ENCODE measurements at regions not wholly inside any gene's neighbourhood (a gene's known extent, or its start where the extent isn't known, plus 50 kb on each side); places are given as distances from the start of the nearest gene placed in this dataset.

GRCh38 chr5:89513299-89514044, 630.5 kb upstream of the MEF2C start:
- no peak for DNase-seq (ENCODE audit: low read depth in 3 of 3, low spot score in 2 of 3)

- DNase-seq (ENCODE audit: low read depth in 3 of 3, low spot score in 2 of 3), result no peak
Observed at GRCh38 chr5:89504051-89504450, 621.1 kb upstream of the MEF2C start.

GRCh38 chr5:89499787-89500186, 616.8 kb upstream of the MEF2C start:
- DNase-seq (ENCODE audit: low read depth in 3 of 3, low spot score in 2 of 3), result no peak

GRCh38 chr5:89498699-89499098, 615.7 kb upstream of the MEF2C start:
- no peak for DNase-seq (ENCODE audit: low read depth in 3 of 3, low spot score in 2 of 3)

- no peak for DNase-seq (ENCODE audit: low read depth in 3 of 3, low spot score in 2 of 3)
Observed at GRCh38 chr5:89493414-89493813, 610.4 kb upstream of the MEF2C start.

- no peak for DNase-seq (ENCODE audit: low read depth in 3 of 3, low spot score in 2 of 3)
Observed at GRCh38 chr5:89484962-89485361, 602.0 kb upstream of the MEF2C start.

GRCh38 chr5:89480406-89481007, 597.5 kb upstream of the MEF2C start:
- DNase-seq (ENCODE audit: low read depth in 3 of 3, low spot score in 2 of 3), result no peak

GRCh38 chr5:89478851-89479250, 595.9 kb upstream of the MEF2C start:
- no peak for DNase-seq (ENCODE audit: low read depth in 3 of 3, low spot score in 2 of 3)

GRCh38 chr5:89473196-89473595, 590.2 kb upstream of the MEF2C start:
- no peak for DNase-seq (ENCODE audit: low read depth in 3 of 3, low spot score in 2 of 3)

GRCh38 chr5:89471541-89471940, 588.6 kb upstream of the MEF2C start:
- DNase-seq (ENCODE audit: low read depth in 3 of 3, low spot score in 2 of 3), result no peak

- DNase-seq (ENCODE audit: low read depth in 3 of 3, low spot score in 2 of 3), result no peak
Observed at GRCh38 chr5:89471115-89471514, 588.1 kb upstream of the MEF2C start.

- no peak for DNase-seq (ENCODE audit: low read depth in 3 of 3, low spot score in 2 of 3)
Observed at GRCh38 chr5:89470658-89471057, 587.7 kb upstream of the MEF2C start.

GRCh38 chr5:89458332-89458656, 575.3 kb upstream of the MEF2C start:
- no peak for DNase-seq (ENCODE audit: low read depth in 3 of 3, low spot score in 2 of 3)

GRCh38 chr5:89457411-89458331, 574.7 kb upstream of the MEF2C start:
- DNase-seq (ENCODE audit: low read depth in 3 of 3, low spot score in 2 of 3), result no peak

GRCh38 chr5:89452081-89452480, 569.1 kb upstream of the MEF2C start:
- DNase-seq (ENCODE audit: low read depth in 3 of 3, low spot score in 2 of 3), result no peak

- DNase-seq (ENCODE audit: low read depth in 3 of 3, low spot score in 2 of 3), result no peak
Observed at GRCh38 chr5:89451263-89451662, 568.3 kb upstream of the MEF2C start.

- no peak for DNase-seq (ENCODE audit: low read depth in 3 of 3, low spot score in 2 of 3)
Observed at GRCh38 chr5:89450149-89450538, 567.2 kb upstream of the MEF2C start.

GRCh38 chr5:89449392-89450148, 566.6 kb upstream of the MEF2C start:
- no peak for DNase-seq (ENCODE audit: low read depth in 3 of 3, low spot score in 2 of 3)

GRCh38 chr5:89447027-89447426, 564.0 kb upstream of the MEF2C start:
- no peak for DNase-seq (ENCODE audit: low read depth in 3 of 3, low spot score in 2 of 3)

- no peak for DNase-seq (ENCODE audit: low read depth in 3 of 3, low spot score in 2 of 3)
Observed at GRCh38 chr5:89445106-89445745, 562.2 kb upstream of the MEF2C start.
